ENCODE measurements at regions not wholly inside any gene's neighbourhood (a gene's known extent, or its start where the extent isn't known, plus 50 kb on each side); places are given as distances from the start of the nearest gene placed in this dataset.

DNA sequence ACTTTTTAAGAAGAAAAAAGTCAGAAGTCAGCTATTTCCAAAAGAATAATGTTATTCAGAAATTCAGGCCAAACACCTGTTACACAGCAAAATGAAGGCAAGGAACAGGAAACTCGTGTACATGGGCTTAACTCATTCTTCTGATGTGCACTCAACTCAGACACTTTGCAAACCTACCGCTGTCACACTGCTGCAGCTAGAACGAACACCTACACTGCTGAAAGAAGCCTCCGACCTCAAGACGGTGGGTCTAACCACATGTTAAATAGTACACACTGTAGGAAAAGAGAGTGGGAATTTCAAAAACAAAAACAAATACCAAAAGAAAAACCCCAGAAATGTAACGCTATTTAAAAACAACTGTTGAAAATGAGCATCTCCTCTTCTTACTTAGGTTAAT lies 384.5 kb downstream of the IRX1 start:
- TF ChIP-seq, protein P1, sequence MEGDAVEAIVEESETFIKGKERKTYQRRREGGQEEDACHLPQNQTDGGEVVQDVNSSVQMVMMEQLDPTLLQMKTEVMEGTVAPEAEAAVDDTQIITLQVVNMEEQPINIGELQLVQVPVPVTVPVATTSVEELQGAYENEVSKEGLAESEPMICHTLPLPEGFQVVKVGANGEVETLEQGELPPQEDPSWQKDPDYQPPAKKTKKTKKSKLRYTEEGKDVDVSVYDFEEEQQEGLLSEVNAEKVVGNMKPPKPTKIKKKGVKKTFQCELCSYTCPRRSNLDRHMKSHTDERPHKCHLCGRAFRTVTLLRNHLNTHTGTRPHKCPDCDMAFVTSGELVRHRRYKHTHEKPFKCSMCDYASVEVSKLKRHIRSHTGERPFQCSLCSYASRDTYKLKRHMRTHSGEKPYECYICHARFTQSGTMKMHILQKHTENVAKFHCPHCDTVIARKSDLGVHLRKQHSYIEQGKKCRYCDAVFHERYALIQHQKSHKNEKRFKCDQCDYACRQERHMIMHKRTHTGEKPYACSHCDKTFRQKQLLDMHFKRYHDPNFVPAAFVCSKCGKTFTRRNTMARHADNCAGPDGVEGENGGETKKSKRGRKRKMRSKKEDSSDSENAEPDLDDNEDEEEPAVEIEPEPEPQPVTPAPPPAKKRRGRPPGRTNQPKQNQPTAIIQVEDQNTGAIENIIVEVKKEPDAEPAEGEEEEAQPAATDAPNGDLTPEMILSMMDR (IDR thresholded peaks at IDR 0.05; ENCODE audit: extremely low read depth in 1 of 2, insufficient read depth in 1 of 2, low read depth in 1 of 2, low read length in 2 of 2) = no peak
- TF ChIP-seq POLR2A (IDR thresholded peaks at IDR 0.05; ENCODE audit: low read depth, low read length) = no peak
